ENCODE measurements at regions not wholly inside any gene's neighbourhood (a gene's known extent, or its start where the extent isn't known, plus 50 kb on each side); places are given as distances from the start of the nearest gene placed in this dataset.

GRCh38 chr13:79081942-79082341, 324.1 kb downstream of the RBM26 start:
- H3K4me1 Mint-ChIP-seq (ENCODE audit: unreplicated experiment): no peaks in the 10 kb centered on the region
- DNase-seq (ENCODE audit: low spot score): no peak
- H3K4me3 Mint-ChIP-seq (ENCODE audit: unreplicated experiment): no peak overlapping the region
- TF ChIP-seq CTCF (IDR thresholded peaks at IDR 0.05; ENCODE audit: unreplicated experiment): no peak
- peaks cover 3% of the 10 kb centered on the region for H3K36me3 Mint-ChIP-seq (ENCODE audit: low read depth, unreplicated experiment)
- H3K27ac Mint-ChIP-seq (ENCODE audit: unreplicated experiment): no peak overlapping the region
- no peaks in the 10 kb centered on the region for H3K9me3 Mint-ChIP-seq (ENCODE audit: unreplicated experiment)
- no peaks in the 10 kb centered on the region for H3K27me3 Mint-ChIP-seq (ENCODE audit: unreplicated experiment)

GRCh38 chr13:79079351-79079839, 326.7 kb downstream of the RBM26 start:
- Mint-ChIP-seq H3K27ac (ENCODE audit: unreplicated experiment) (no peak overlapping the region), H3K4me1 (ENCODE audit: unreplicated experiment) (no peaks in the 10 kb centered on the region), H3K9me3 (ENCODE audit: unreplicated experiment) (no peaks in the 10 kb centered on the region), H3K36me3 (ENCODE audit: low read depth, unreplicated experiment) (peaks cover 3% of the 10 kb centered on the region), H3K4me3 (ENCODE audit: unreplicated experiment) (no peak overlapping the region), H3K27me3 (ENCODE audit: unreplicated experiment) (no peaks in the 10 kb centered on the region)
- no peak for DNase-seq (ENCODE audit: low spot score)
- TF ChIP-seq CTCF (IDR thresholded peaks at IDR 0.05; ENCODE audit: unreplicated experiment): no peak

- H3K4me1 Mint-ChIP-seq (ENCODE audit: unreplicated experiment): no peaks in the 10 kb centered on the region
- no peak for TF ChIP-seq CTCF (IDR thresholded peaks at IDR 0.05; ENCODE audit: unreplicated experiment)
- H3K9me3 Mint-ChIP-seq (ENCODE audit: unreplicated experiment): no peaks in the 10 kb centered on the region
- H3K27me3 Mint-ChIP-seq (ENCODE audit: unreplicated experiment): no peaks in the 10 kb centered on the region
- peaks cover 3% of the 10 kb centered on the region for H3K36me3 Mint-ChIP-seq (ENCODE audit: low read depth, unreplicated experiment)
- H3K4me3 Mint-ChIP-seq (ENCODE audit: unreplicated experiment): no peak overlapping the region
- H3K27ac Mint-ChIP-seq (ENCODE audit: unreplicated experiment): no peak overlapping the region
- DNase-seq (ENCODE audit: low spot score): no peak
These were observed 330.4 kb downstream of the RBM26 start for GRCh38 chr13:79075703-79076102.

GRCh38 chr13:79070343-79070974, 335.6 kb downstream of the RBM26 start:
- Mint-ChIP-seq H3K4me3 (ENCODE audit: unreplicated experiment) (no peak overlapping the region), H3K4me1 (ENCODE audit: unreplicated experiment) (no peaks in the 10 kb centered on the region), H3K9me3 (ENCODE audit: unreplicated experiment) (no peaks in the 10 kb centered on the region), H3K27me3 (ENCODE audit: unreplicated experiment) (no peaks in the 10 kb centered on the region), H3K36me3 (ENCODE audit: low read depth, unreplicated experiment) (no peaks in the 10 kb centered on the region), H3K27ac (ENCODE audit: unreplicated experiment) (no peak overlapping the region)
- DNase-seq (ENCODE audit: low spot score): no peak
- no peak for TF ChIP-seq CTCF (IDR thresholded peaks at IDR 0.05; ENCODE audit: unreplicated experiment)

GRCh38 chr13:79062291-79062690, 343.8 kb downstream of the RBM26 start:
- DNase-seq (ENCODE audit: low spot score): no peak
- Mint-ChIP-seq H3K27ac (ENCODE audit: unreplicated experiment) (no peak overlapping the region), H3K4me3 (ENCODE audit: unreplicated experiment) (no peak overlapping the region), H3K9me3 (ENCODE audit: unreplicated experiment) (no peaks in the 10 kb centered on the region), H3K4me1 (ENCODE audit: unreplicated experiment) (no peaks in the 10 kb centered on the region), H3K36me3 (ENCODE audit: low read depth, unreplicated experiment) (no peaks in the 10 kb centered on the region), H3K27me3 (ENCODE audit: unreplicated experiment) (no peaks in the 10 kb centered on the region)
- no peak for TF ChIP-seq CTCF (IDR thresholded peaks at IDR 0.05; ENCODE audit: unreplicated experiment)
